GM12878 (cell line): ENCODE measurements at regions not wholly inside any gene's neighbourhood (a gene's known extent, or its start where the extent isn't known, plus 50 kb on each side); places are given as distances from the start of the nearest gene placed in this dataset.

ENCODE experiments used
- ATF3 ChIP-seq: IDR thresholded peaks from 2 replicates; pipeline ENCODE4 v1.6.1; 2011; ENCODE audit warnings: low read depth, mild to moderate bottlenecking, low read length, moderate library complexity, borderline replicate concordance; ENCODE audit errors: extremely low read depth
- CHD1 ChIP-seq: IDR thresholded peaks from 2 replicates; pipeline ENCODE4 v1.6.1; 2012; ENCODE audit warnings: low read depth, low read length, improper control_type of control experiment
- JUND ChIP-seq: IDR thresholded peaks from 2 replicates; pipeline ENCODE4 v1.6.1; 2012; ENCODE audit warnings: low read depth, mild to moderate bottlenecking, low read length, improper control_type of control experiment, moderate library complexity
- MLLT1 ChIP-seq: fragments of 450-650 bp; IDR thresholded peaks from 2 replicates; pipeline ENCODE4 v1.6.1; 2016; ENCODE audit warnings: mild to moderate bottlenecking
- MYB ChIP-seq: fragments of 150-350 bp; IDR thresholded peaks from 2 replicates; pipeline ENCODE4 v1.6.1; 2014; ENCODE audit warnings: mild to moderate bottlenecking, low read depth, low read length, borderline replicate concordance
- NKRF ChIP-seq: fragments of 450-650 bp; conservative IDR thresholded peaks from 2 replicates; pipeline ENCODE4 v1.6.1; 2017; ENCODE audit warnings: mild to moderate bottlenecking, moderate library complexity
- RCOR1 ChIP-seq: conservative IDR thresholded peaks from 2 replicates; pipeline ENCODE4 v1.6.1; 2012; ENCODE audit warnings: low read depth, low read length, improper control_type of control experiment
- RELB ChIP-seq: fragments of 450-650 bp; IDR thresholded peaks from 2 replicates; pipeline ENCODE4 v1.6.1; 2017; ENCODE audit warnings: low read depth, mild to moderate bottlenecking, moderate library complexity
- SMC3 ChIP-seq: IDR thresholded peaks from 2 replicates; pipeline ENCODE4 v1.6.1; 2011; ENCODE audit warnings: low read length, improper control_type of control experiment, borderline replicate concordance
- TAF1 ChIP-seq: IDR thresholded peaks from 2 replicates; pipeline ENCODE4 v1.6.1; 2011; ENCODE audit warnings: mild to moderate bottlenecking, low read depth, low read length, borderline replicate concordance
- TCF7 ChIP-seq: IDR thresholded peaks from 2 replicates; pipeline ENCODE4 v1.6.1; 2014; ENCODE audit warnings: antibody characterized with exemption, borderline replicate concordance
- ZNF217 ChIP-seq: fragments of 450-650 bp; IDR thresholded peaks from 2 replicates; pipeline ENCODE4 v1.6.1; 2017; ENCODE audit warnings: antibody characterized with exemption, mild to moderate bottlenecking
- TF ChIP-seq, protein P1 (sequence below): IDR thresholded peaks from 2 replicates; pipeline ENCODE4 v1.6.1; 2012; ENCODE audit warnings: low read depth, low read length, improper control_type of control experiment
- TF ChIP-seq, protein P2 (sequence below): fragments of 150-350 bp; IDR thresholded peaks from 2 replicates; pipeline ENCODE4 v1.6.1; 2014; ENCODE audit warnings: mild to moderate bottlenecking, low read depth, low read length

DNA sequence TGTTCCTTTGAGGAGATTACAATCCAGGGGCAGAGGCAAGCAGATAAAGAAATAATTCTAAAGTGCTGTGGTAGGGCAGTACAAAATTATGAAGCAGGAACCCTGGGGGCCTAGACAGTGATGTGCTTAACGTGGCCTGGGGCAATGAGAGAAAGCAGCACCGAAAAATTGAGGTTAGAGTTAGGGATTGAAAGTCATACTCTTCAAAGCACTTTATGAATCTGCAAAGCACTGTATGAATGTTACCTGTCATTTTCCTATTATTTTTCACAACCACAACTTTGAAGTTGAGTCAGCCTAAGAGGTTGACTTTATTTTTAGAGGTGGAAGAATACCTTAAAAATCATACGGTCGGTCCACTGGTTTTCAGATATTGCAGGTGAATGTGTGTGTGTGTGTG is 183.4 kb upstream of the NFIA start (continued):
- no peak for TF ChIP-seq TAF1
- no peak for TF ChIP-seq MYB
- TF ChIP-seq ATF3: no peak
- TF ChIP-seq, protein P1, sequence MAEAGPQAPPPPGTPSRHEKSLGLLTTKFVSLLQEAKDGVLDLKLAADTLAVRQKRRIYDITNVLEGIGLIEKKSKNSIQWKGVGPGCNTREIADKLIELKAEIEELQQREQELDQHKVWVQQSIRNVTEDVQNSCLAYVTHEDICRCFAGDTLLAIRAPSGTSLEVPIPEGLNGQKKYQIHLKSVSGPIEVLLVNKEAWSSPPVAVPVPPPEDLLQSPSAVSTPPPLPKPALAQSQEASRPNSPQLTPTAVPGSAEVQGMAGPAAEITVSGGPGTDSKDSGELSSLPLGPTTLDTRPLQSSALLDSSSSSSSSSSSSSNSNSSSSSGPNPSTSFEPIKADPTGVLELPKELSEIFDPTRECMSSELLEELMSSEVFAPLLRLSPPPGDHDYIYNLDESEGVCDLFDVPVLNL: no peak
- TF ChIP-seq CHD1: no peak
- TF ChIP-seq RCOR1: no peak
- no peak for TF ChIP-seq MLLT1
- 0 out of 2 replicates have a peak, but pooled peaks have one; percentile 40 for TF ChIP-seq RELB
- no peak for TF ChIP-seq NKRF
- TF ChIP-seq SMC3: no peak
- peak; percentile 95 for TF ChIP-seq TCF7
- peak; percentile 87 for TF ChIP-seq ZNF217
- TF ChIP-seq, protein P2, sequence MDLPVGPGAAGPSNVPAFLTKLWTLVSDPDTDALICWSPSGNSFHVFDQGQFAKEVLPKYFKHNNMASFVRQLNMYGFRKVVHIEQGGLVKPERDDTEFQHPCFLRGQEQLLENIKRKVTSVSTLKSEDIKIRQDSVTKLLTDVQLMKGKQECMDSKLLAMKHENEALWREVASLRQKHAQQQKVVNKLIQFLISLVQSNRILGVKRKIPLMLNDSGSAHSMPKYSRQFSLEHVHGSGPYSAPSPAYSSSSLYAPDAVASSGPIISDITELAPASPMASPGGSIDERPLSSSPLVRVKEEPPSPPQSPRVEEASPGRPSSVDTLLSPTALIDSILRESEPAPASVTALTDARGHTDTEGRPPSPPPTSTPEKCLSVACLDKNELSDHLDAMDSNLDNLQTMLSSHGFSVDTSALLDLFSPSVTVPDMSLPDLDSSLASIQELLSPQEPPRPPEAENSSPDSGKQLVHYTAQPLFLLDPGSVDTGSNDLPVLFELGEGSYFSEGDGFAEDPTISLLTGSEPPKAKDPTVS: no peak
- 0 out of 2 replicates have a peak, but pooled peaks have one; percentile 25 for TF ChIP-seq JUND
